Parathyroid adenoma (tissue), 2 donors: ENCODE measurements at regions not wholly inside any gene's neighbourhood (a gene's known extent, or its start where the extent isn't known, plus 50 kb on each side); places are given as distances from the start of the nearest gene placed in this dataset.

ENCODE experiments used
- H2AFZ ChIP-seq: fragments of 300-600 bp; sonication (generic); one replicate; pipeline ENCODE4 v1.7.0; 2017; ENCODE audit warnings: antibody characterized with exemption, mild to moderate bottlenecking
- H3K27ac ChIP-seq: fragments of 300-600 bp; sonication (generic); one replicate; pipeline ENCODE4 v1.7.0; 2017
- H3K27me3 ChIP-seq: fragments of 300-600 bp; sonication (generic); one replicate; pipeline ENCODE4 v1.7.0; 2017; ENCODE audit warnings: low read length; ENCODE audit not compliant: control insufficient read depth, insufficient read depth
- H3K36me3 ChIP-seq: fragments of 300-600 bp; sonication (generic); one replicate; pipeline ENCODE4 v1.7.0; 2017; ENCODE audit warnings: low read length; ENCODE audit not compliant: control insufficient read depth, insufficient read depth
- H3K4me1 ChIP-seq: fragments of 300-600 bp; sonication (generic); one replicate; pipeline ENCODE4 v1.7.0; 2017; ENCODE audit warnings: control low read depth
- H3K4me2 ChIP-seq: fragments of 300-600 bp; sonication (generic); one replicate; pipeline ENCODE4 v1.7.0; 2017; ENCODE audit warnings: low read length
- H3K4me3 ChIP-seq: fragments of 300-600 bp; sonication (generic); one replicate; pipeline ENCODE4 v1.7.0; 2017; ENCODE audit warnings: low read depth, low read length
- H3K79me2 ChIP-seq: fragments of 300-600 bp; sonication (generic); one replicate; pipeline ENCODE4 v1.7.0; 2017; ENCODE audit warnings: control low read depth
- H3K9ac ChIP-seq: fragments of 300-600 bp; sonication (generic); one replicate; pipeline ENCODE4 v1.7.0; 2017; ENCODE audit warnings: mild to moderate bottlenecking
- H3K9me3 ChIP-seq: fragments of 300-600 bp; sonication (generic); one replicate; pipeline ENCODE4 v1.7.0; 2017; ENCODE audit warnings: low read length; ENCODE audit not compliant: control insufficient read depth
- TF ChIP-seq, protein P1 (sequence below): fragments of 300-600 bp; sonication (generic); IDR thresholded peaks from one replicate; pipeline ENCODE4 v1.7.0; 2017; ENCODE audit warnings: antibody characterized with exemption, mild to moderate bottlenecking
- donor health status: primary hyperparathyroidism.

DNA sequence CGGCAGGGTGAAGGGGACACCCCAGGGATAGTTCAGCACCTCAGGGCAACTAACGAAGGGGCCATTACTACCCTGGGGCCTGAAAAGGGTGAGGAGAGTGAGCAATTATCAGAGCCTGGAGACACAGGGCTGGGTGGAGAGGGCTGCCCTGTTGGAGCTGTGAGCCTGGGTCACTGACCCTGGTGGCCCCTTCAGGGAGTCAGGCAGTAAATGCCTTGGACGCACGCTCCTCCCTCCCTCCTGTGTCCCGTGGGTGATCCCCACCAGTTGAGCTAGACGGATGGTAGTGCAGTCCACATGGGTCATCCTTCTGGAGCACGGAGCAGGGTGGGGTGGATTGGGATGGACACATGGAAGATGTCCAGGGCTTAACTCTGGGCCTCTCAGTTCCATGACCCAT is 305.3 kb downstream of the PTPRU start:
- no peaks in the 10 kb centered on the region for H3K36me3 ChIP-seq
- H3K27me3 ChIP-seq, result no peaks in the 10 kb centered on the region
- no peak overlapping the region for H3K27ac ChIP-seq
- no peak overlapping the region for H2AFZ ChIP-seq
- TF ChIP-seq, protein P1, sequence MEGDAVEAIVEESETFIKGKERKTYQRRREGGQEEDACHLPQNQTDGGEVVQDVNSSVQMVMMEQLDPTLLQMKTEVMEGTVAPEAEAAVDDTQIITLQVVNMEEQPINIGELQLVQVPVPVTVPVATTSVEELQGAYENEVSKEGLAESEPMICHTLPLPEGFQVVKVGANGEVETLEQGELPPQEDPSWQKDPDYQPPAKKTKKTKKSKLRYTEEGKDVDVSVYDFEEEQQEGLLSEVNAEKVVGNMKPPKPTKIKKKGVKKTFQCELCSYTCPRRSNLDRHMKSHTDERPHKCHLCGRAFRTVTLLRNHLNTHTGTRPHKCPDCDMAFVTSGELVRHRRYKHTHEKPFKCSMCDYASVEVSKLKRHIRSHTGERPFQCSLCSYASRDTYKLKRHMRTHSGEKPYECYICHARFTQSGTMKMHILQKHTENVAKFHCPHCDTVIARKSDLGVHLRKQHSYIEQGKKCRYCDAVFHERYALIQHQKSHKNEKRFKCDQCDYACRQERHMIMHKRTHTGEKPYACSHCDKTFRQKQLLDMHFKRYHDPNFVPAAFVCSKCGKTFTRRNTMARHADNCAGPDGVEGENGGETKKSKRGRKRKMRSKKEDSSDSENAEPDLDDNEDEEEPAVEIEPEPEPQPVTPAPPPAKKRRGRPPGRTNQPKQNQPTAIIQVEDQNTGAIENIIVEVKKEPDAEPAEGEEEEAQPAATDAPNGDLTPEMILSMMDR, result no peak
- no peaks in the 10 kb centered on the region for H3K79me2 ChIP-seq
- no peak overlapping the region for H3K4me2 ChIP-seq
- H3K9ac ChIP-seq, result no peak overlapping the region
- H3K4me3 ChIP-seq, result no peak overlapping the region
- no peaks in the 10 kb centered on the region for H3K9me3 ChIP-seq
- no peaks in the 10 kb centered on the region for H3K4me1 ChIP-seq

DNA sequence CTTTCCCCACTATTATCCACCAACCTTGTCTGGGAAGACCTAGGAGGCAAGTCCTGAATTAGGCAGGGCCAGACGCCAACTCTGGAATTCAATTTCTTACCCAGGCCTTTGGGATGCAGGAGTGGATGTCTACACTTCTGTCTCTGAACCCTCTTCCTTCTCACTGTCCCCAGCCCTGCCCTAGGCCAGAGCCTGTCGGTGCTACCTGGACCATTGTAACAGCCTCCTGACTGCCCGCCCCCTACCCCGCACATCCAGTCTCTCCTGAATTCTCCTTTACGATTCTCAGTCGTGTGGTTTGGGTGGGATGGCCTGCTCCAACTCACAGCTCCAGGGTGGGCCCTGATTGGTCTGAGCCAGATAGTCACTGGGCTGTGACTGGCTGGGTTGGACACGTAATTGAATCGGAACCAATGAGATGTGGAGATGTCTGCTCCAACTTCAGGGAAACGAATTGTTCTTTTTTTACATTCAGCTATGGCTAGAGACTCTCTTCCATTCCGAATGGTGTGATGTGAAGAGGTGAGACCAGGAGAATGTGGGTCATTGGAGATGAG is 304.6 kb downstream of the PTPRU start:
- H3K4me2 ChIP-seq, result no peak overlapping the region
- TF ChIP-seq, protein P1, result no peak
- H3K36me3 ChIP-seq, result no peaks in the 10 kb centered on the region
- no peaks in the 10 kb centered on the region for H3K9me3 ChIP-seq
- no peaks in the 10 kb centered on the region for H3K27me3 ChIP-seq
- H2AFZ ChIP-seq, result no peak overlapping the region
- H3K79me2 ChIP-seq, result no peaks in the 10 kb centered on the region
- no peak overlapping the region for H3K27ac ChIP-seq
- no peak overlapping the region for H3K9ac ChIP-seq
- H3K4me1 ChIP-seq, result no peaks in the 10 kb centered on the region
- H3K4me3 ChIP-seq, result no peak overlapping the region

DNA sequence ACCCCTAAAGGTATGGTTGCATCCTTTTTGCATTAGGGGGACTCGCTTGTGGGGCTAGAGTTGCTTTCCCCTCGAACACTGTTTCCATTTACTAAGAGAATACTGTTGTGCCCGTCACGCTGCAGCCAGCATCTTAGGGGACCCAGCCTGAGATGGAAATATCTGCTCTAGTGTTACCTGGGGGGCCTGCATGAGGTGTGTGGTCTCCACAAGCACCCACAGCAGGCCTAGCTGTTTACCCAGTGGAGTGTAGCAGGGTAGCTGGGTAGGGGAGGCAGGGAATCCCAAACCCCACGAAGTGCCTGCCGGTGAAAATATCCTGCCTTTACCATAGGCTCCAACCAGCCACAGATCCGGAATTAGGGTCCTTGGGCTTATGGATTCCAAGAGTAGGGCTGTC is 303.6 kb downstream of the PTPRU start:
- Histone ChIP-seq H2AFZ (no peak overlapping the region), H3K79me2 (no peaks in the 10 kb centered on the region), H3K4me1 (no peaks in the 10 kb centered on the region), H3K9ac (no peak overlapping the region), H3K36me3 (no peaks in the 10 kb centered on the region), H3K4me3 (no peak overlapping the region), H3K4me2 (no peak overlapping the region), H3K27ac (no peak overlapping the region), H3K9me3 (no peaks in the 10 kb centered on the region), H3K27me3 (no peaks in the 10 kb centered on the region)
- TF ChIP-seq, protein P1, result no peak

DNA sequence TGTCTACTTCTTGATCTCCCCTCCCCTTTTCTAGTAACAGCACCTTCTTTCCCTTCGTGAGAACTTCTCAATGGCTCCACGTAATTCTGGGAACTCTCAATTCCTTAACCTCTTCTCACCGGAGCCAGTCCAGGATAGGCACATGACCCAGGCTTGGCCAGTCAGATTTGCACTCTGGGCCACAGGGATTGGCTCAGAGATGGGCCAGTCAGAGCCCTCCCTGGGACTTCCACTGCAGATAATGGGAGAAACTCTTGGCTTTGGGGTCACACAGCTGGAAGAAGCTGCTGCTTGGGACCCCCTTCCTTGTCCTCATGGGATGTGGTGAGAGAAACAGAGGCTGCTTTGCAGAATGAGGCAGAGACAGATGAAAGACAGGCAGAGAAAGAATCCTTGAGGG is 302.3 kb downstream of the PTPRU start:
- Histone ChIP-seq H3K79me2 (no peaks in the 10 kb centered on the region), H3K36me3 (no peaks in the 10 kb centered on the region), H3K4me2 (no peak overlapping the region), H3K4me1 (no peaks in the 10 kb centered on the region), H2AFZ (no peak overlapping the region), H3K27ac (no peak overlapping the region), H3K4me3 (no peak overlapping the region), H3K27me3 (no peaks in the 10 kb centered on the region), H3K9ac (no peak overlapping the region), H3K9me3 (no peaks in the 10 kb centered on the region)
- TF ChIP-seq, protein P1, result no peak

DNA sequence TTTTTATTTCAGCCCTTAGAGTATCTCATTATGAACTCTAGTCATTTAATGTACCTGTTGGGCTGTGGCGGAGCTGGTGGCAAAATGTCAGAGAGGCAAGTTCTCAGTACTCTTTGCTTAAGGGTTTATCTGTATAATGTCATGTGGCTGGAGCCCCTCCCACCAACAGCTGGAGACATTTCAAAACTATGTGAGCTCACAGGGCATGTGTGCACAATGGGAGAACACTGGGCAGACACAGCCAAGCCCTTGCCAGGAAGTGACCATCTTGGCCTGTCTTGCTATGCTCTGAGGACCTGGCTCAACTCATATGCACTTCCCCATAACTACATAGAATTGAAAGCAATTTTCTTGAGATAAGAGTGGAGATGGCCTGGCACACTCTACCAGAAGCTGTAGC is 296.4 kb downstream of the PTPRU start:
- H3K27me3 ChIP-seq, result no peaks in the 10 kb centered on the region
- TF ChIP-seq, protein P1, result no peak
- H2AFZ ChIP-seq, result no peak overlapping the region
- H3K4me1 ChIP-seq, result no peaks in the 10 kb centered on the region
- no peaks in the 10 kb centered on the region for H3K9me3 ChIP-seq
- no peaks in the 10 kb centered on the region for H3K79me2 ChIP-seq
- no peak overlapping the region for H3K4me3 ChIP-seq
- H3K4me2 ChIP-seq, result no peak overlapping the region
- H3K9ac ChIP-seq, result no peak overlapping the region
- H3K36me3 ChIP-seq, result no peaks in the 10 kb centered on the region
- no peak overlapping the region for H3K27ac ChIP-seq
